ENCODE measurements at regions not wholly inside any gene's neighbourhood (a gene's known extent, or its start where the extent isn't known, plus 50 kb on each side); places are given as distances from the start of the nearest gene placed in this dataset.

DNA sequence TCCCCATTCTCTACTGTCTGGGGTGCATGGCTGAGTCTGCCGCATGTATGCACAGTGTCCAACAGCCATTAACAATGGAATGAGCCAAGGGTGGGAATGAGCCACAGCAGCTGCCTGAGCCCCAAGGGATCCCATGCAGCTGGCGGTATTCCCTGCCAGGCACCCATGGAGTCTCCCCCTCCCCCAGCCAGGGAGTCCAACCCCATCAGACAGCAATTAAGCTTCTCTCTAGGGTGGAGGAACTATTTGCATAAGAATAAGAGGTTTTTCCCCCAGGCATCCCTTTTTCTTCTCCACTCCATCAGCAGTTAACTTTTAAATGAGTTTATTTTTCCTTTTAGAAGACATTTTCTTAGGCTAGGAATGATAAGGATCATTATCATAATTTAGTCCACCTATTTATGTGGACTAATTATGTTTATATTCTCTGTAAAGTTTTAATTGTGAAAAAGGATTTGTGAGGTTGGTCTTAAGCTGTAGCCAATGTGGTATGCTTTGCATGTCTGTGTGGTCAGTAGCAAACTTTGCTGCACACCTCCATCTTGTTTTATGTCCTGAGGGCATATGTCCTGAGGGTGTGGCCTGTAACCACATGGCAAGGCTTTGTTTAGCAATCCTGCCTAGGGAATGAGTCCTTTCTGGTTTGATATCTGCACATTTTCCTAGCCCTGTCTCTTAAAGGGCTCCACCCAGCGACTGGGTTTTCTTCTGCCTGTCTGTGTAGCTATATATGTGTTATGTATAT lies 158.9 kb upstream of the OLIG3 start:
- TF ChIP-seq, protein P1, sequence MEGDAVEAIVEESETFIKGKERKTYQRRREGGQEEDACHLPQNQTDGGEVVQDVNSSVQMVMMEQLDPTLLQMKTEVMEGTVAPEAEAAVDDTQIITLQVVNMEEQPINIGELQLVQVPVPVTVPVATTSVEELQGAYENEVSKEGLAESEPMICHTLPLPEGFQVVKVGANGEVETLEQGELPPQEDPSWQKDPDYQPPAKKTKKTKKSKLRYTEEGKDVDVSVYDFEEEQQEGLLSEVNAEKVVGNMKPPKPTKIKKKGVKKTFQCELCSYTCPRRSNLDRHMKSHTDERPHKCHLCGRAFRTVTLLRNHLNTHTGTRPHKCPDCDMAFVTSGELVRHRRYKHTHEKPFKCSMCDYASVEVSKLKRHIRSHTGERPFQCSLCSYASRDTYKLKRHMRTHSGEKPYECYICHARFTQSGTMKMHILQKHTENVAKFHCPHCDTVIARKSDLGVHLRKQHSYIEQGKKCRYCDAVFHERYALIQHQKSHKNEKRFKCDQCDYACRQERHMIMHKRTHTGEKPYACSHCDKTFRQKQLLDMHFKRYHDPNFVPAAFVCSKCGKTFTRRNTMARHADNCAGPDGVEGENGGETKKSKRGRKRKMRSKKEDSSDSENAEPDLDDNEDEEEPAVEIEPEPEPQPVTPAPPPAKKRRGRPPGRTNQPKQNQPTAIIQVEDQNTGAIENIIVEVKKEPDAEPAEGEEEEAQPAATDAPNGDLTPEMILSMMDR (IDR thresholded peaks at IDR 0.05), result no peak
- TF ChIP-seq POLR2A (IDR thresholded peaks at IDR 0.05), result no peak
- no peak for TF ChIP-seq POLR2AphosphoS5 (IDR thresholded peaks at IDR 0.05)
